Thoracic aorta (tissue), 2 donors: ENCODE measurements at regions not wholly inside any gene's neighbourhood (a gene's known extent, or its start where the extent isn't known, plus 50 kb on each side); places are given as distances from the start of the nearest gene placed in this dataset.
A peak's percentile ranks its signal among the peaks of the same experiment; 100 is the strongest.

ENCODE experiments used
- ATAC-seq: fragments of 150-250 bp; one replicate; pipeline ENCODE4 v1.8.0; 2017; ENCODE audit warnings: low read depth; ENCODE audit not compliant: insufficient number of reproducible peaks, low FRiP score
- DNase-seq: peaks from one replicate; pipeline ENCODE4 v3.0.0-alpha.2; 2020; ENCODE audit warnings: low spot score
- H3K27ac ChIP-seq, 2 donors: fragments of 200-600 bp; sonication (generic); 1 replicate in 1 of 2; 2 replicates in 1 of 2; pipeline ENCODE4 v1.5.1; 2016; ENCODE audit warnings: mild to moderate bottlenecking in 2 of 2, moderate library complexity in 2 of 2
- H3K27me3 ChIP-seq: fragments of 200-600 bp; sonication (generic); replicated peaks from 2 replicates; pipeline ENCODE4 v1.6.0; 2016; ENCODE audit warnings: mild to moderate bottlenecking; ENCODE audit not compliant: insufficient read depth
- H3K36me3 ChIP-seq: fragments of 200-600 bp; sonication (generic); one replicate; pipeline ENCODE4 v1.5.1; 2016
- H3K4me1 ChIP-seq, 2 donors: fragments of 200-600 bp; sonication (generic); 1 replicate in 1 of 2; 2 replicates in 1 of 2; pipeline versions ENCODE4 v1.5.1 to v1.6.0; 2016; ENCODE audit warnings: low read depth in 2 of 2, mild to moderate bottlenecking in 1 of 2; ENCODE audit not compliant: control insufficient read depth in 1 of 2
- H3K4me3 ChIP-seq: fragments of 200-600 bp; sonication (generic); 2 replicates; pipeline ENCODE4 v1.5.1; 2016; ENCODE audit warnings: mild to moderate bottlenecking
- H3K9me3 ChIP-seq: fragments of 200-600 bp; sonication (generic); 2 replicates; pipeline ENCODE4 v1.5.1; 2016
- CTCF ChIP-seq: fragments of 200-600 bp; sonication (generic); IDR thresholded peaks from one replicate; pipeline ENCODE4 v1.5.1; 2019; ENCODE audit warnings: antibody characterized with exemption

- no peaks in the 10 kb centered on the region for H3K36me3 ChIP-seq
- no peak overlapping the region for H3K27ac ChIP-seq
- H3K27me3 ChIP-seq = no peaks in the 10 kb centered on the region
- ATAC-seq (no peak), DNase-seq (no peak)
- no peak for TF ChIP-seq CTCF
- no peak overlapping the region for H3K4me3 ChIP-seq
- H3K4me1 ChIP-seq = no peaks in the 10 kb centered on the region
- no peaks in the 10 kb centered on the region for H3K9me3 ChIP-seq
Measured at GRCh38 chr3:43169987-43170386, 64.1 kb upstream of the POMGNT2 start.

- H3K9me3 ChIP-seq = no peaks in the 10 kb centered on the region
- H3K36me3 ChIP-seq = no peaks in the 10 kb centered on the region
- no peak overlapping the region for H3K4me3 ChIP-seq
- peaks cover 5 to 12% of the 10 kb centered on the region in 2 donors for H3K4me1 ChIP-seq
- DNase-seq (no peak), ATAC-seq (no peak)
- no peak overlapping the region for H3K27ac ChIP-seq
- no peaks in the 10 kb centered on the region for H3K27me3 ChIP-seq
- TF ChIP-seq CTCF = no peak
Measured at GRCh38 chr3:43166406-43166805, 60.5 kb upstream of the POMGNT2 start.

DNA sequence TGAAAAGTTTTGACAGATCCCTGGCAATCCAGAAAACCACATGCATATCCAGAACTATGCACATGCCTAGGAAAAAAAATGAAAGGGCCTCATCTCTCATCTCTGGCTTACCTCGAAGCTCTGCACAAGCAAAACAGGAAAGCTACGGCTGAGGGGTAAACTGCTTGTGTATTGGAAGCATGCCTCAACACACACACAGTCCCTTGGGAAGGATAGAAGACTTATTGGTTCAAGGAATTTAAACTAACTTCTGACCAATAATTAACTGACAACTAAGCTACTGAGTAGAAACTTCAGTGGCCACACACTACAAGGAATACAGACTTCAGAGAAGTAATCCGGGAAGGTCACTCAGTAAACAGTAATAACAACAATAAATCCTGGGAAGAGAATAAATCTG lies 59.9 kb upstream of the POMGNT2 start:
- Histone ChIP-seq H3K27me3 (no peaks in the 10 kb centered on the region), H3K36me3 (no peaks in the 10 kb centered on the region), H3K9me3 (no peaks in the 10 kb centered on the region), H3K4me3 (no peak overlapping the region), H3K27ac (no peak overlapping the region), H3K4me1 (peaks cover 5 to 12% of the 10 kb centered on the region in 2 donors)
- ATAC-seq (no peak), DNase-seq (no peak)
- TF ChIP-seq CTCF = no peak

DNA sequence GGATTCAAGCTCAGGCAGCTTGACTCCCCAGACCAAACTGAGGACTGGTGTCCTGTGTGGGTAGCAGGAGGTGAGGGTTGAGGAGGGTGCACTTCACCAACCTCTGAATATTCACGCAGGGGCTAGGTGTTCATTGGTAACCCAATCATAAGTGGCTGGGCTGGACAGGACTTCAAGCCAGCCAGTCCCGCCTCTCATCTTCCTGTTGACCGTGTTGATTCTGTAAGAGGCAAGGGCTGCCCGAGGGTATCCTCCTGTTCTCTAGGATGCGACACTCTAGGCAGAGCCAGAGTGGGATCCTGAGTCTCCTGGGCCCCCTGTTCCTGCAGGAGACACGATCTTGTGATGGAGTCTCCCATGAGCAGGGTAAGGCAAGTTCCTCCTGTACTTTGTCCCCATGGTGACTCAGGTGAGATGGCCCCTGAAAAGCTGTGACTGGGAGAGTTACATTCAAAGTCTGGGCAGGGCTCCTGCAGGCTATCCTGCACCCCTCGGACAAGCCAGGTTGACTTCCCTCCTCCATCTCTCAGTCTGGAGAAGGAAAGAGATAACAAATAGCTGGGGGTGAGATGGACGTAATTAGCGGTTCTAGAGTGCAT lies 58.1 kb upstream of the POMGNT2 start:
- H3K4me3 ChIP-seq = no peak overlapping the region
- TF ChIP-seq CTCF = no peak
- no peaks in the 10 kb centered on the region for H3K27me3 ChIP-seq
- no peak overlapping the region for H3K27ac ChIP-seq
- peaks cover 5 to 12% of the 10 kb centered on the region in 2 donors for H3K4me1 ChIP-seq
- DNase-seq (no peak), ATAC-seq (no peak)
- no peaks in the 10 kb centered on the region for H3K9me3 ChIP-seq
- H3K36me3 ChIP-seq = no peaks in the 10 kb centered on the region

GRCh38 chr3:43162230-43163084 lies 56.6 kb upstream of the POMGNT2 start:
- Histone ChIP-seq H3K27ac (no peak overlapping the region), H3K4me3 (no peak overlapping the region), H3K27me3 (no peaks in the 10 kb centered on the region), H3K9me3 (no peaks in the 10 kb centered on the region), H3K4me1 (peaks cover 5 to 12% of the 10 kb centered on the region in 2 donors), H3K36me3 (no peaks in the 10 kb centered on the region)
- DNase-seq (no peak), ATAC-seq (peak; percentile 45)
- TF ChIP-seq CTCF = peak; percentile 33
